Tibial nerve (tissue), 4 donors: ENCODE measurements at regions not wholly inside any gene's neighbourhood (a gene's known extent, or its start where the extent isn't known, plus 50 kb on each side); places are given as distances from the start of the nearest gene placed in this dataset.
A peak's percentile ranks its signal among the peaks of the same experiment; 100 is the strongest.

Experiments used
- DNase-seq, 2 donors: peaks; one replicate each; pipeline ENCODE4 v3.0.0-alpha.2; 2019; ENCODE audit warnings: low spot score in 2 of 2
- H3K27ac ChIP-seq, 4 donors: fragments of 200-600 bp; sonication (generic) in 3 of 4; one replicate each; pipeline ENCODE4 v1.5.1; 2017 to 2019; ENCODE audit warnings: mild to moderate bottlenecking in 1 of 4
- H3K27me3 ChIP-seq, 2 donors: fragments of 200-600 bp; sonication (generic) in 1 of 2; one replicate each; pipeline versions ENCODE4 v1.5.1 to v1.6.0; 2017 to 2019
- H3K36me3 ChIP-seq, 3 donors: fragments of 200-600 bp; sonication (generic); one replicate each; pipeline ENCODE4 v1.5.1; 2018 to 2019
- H3K4me1 ChIP-seq, 4 donors: fragments of 200-600 bp; sonication (generic) in 3 of 4; one replicate each; pipeline ENCODE4 v1.5.1; 2017 to 2019
- H3K4me3 ChIP-seq, 4 donors: fragments of 200-600 bp; sonication (generic) in 3 of 4; one replicate each; pipeline ENCODE4 v1.5.1; 2017 to 2019; ENCODE audit warnings: mild to moderate bottlenecking in 1 of 4, moderate library complexity in 1 of 4
- H3K9me3 ChIP-seq, 4 donors: fragments of 200-600 bp; sonication (generic) in 3 of 4; one replicate each; pipeline ENCODE4 v1.5.1; 2017 to 2019
- CTCF ChIP-seq, 5 experiments: fragments of 200-600 bp in 3 of 5; fragments of 450-650 bp in 2 of 5; sonication (generic) in 3 of 5; IDR thresholded peaks; one replicate each; pipeline ENCODE4 v1.5.1; 2016 to 2019; ENCODE audit warnings: antibody characterized with exemption in 5 of 5, mild to moderate bottlenecking in 3 of 5, moderate library complexity in 2 of 5
- EP300 ChIP-seq, 2 donors: sonication (generic); formaldehyde crosslinking; IDR thresholded peaks; one replicate each; pipeline ENCODE4 v1.6.1; 2017; ENCODE audit warnings: antibody characterized with exemption in 2 of 2, mild to moderate bottlenecking in 1 of 2
- POLR2A ChIP-seq, 2 donors: fragments of 450-650 bp; IDR thresholded peaks; one replicate each; pipeline ENCODE4 v1.6.1; 2017; ENCODE audit warnings: antibody characterized with exemption in 2 of 2, mild to moderate bottlenecking in 2 of 2, moderate library complexity in 2 of 2
- WGBS, 2 donors: methylation state at CpG; one replicate each; pipeline ENCODE4 v1.1.5; 2018; 5-methylcytosine and 5-hydroxymethylcytosine counted together

- 24 to 43% methylated on average over 4 of the region's 4 CpGs for WGBS, 2 donors
- no peak for DNase-seq
- Histone ChIP-seq H3K27ac (peak overlapping the region in 3 of 4 donors; percentile 14 to 79 (median 56)), H3K27me3 (no peaks in the 10 kb centered on the region), H3K4me3 (no peak overlapping the region), H3K4me1 (peaks cover 0 to 28% (median 8%) of the 10 kb centered on the region in 4 donors), H3K9me3 (peaks cover 0 to 8% (median 0%) of the 10 kb centered on the region in 4 donors), H3K36me3 (no peaks in the 10 kb centered on the region)
- TF ChIP-seq CTCF (IDR thresholded peaks at IDR 0.05): no peak
- no peak for TF ChIP-seq POLR2A (IDR thresholded peaks at IDR 0.05)
- no peak for TF ChIP-seq EP300 (IDR thresholded peaks at IDR 0.05)
Observed at GRCh38 chr15:39511916-39512260, 69.0 kb upstream of the THBS1 start.

- Histone ChIP-seq H3K4me1 (peaks cover 0 to 28% (median 8%) of the 10 kb centered on the region in 4 donors), H3K27ac (no peak overlapping the region), H3K9me3 (peaks cover 0 to 8% (median 0%) of the 10 kb centered on the region in 4 donors), H3K4me3 (no peak overlapping the region), H3K36me3 (no peaks in the 10 kb centered on the region), H3K27me3 (no peaks in the 10 kb centered on the region)
- no peak for DNase-seq
- TF ChIP-seq EP300 (IDR thresholded peaks at IDR 0.05) (no peak), POLR2A (IDR thresholded peaks at IDR 0.05) (no peak), CTCF (IDR thresholded peaks at IDR 0.05) (no peak)
Observed at GRCh38 chr15:39512643-39513042, 68.2 kb upstream of the THBS1 start.

- H3K9me3 ChIP-seq: peaks cover 0 to 8% (median 0%) of the 10 kb centered on the region in 4 donors
- H3K27ac ChIP-seq: no peak overlapping the region
- no peak for DNase-seq
- 61 to 62% methylated on average over 3 of the region's 3 CpGs for WGBS, 2 donors
- no peaks in the 10 kb centered on the region for H3K27me3 ChIP-seq
- no peak overlapping the region for H3K4me3 ChIP-seq
- peaks cover 0 to 28% (median 8%) of the 10 kb centered on the region in 4 donors for H3K4me1 ChIP-seq
- no peaks in the 10 kb centered on the region for H3K36me3 ChIP-seq
- TF ChIP-seq POLR2A (IDR thresholded peaks at IDR 0.05) (no peak), CTCF (IDR thresholded peaks at IDR 0.05) (no peak), EP300 (IDR thresholded peaks at IDR 0.05) (no peak)
Observed at GRCh38 chr15:39513936-39514335, 66.9 kb upstream of the THBS1 start.

GRCh38 chr15:39514933-39515332 lies 65.9 kb upstream of the THBS1 start:
- 98 to 100% methylated on average over 2 of the region's 2 CpGs for WGBS, 2 donors
- no peak for DNase-seq
- TF ChIP-seq CTCF (IDR thresholded peaks at IDR 0.05) (no peak), EP300 (IDR thresholded peaks at IDR 0.05) (no peak), POLR2A (IDR thresholded peaks at IDR 0.05) (no peak)
- H3K4me3 ChIP-seq: no peak overlapping the region
- H3K9me3 ChIP-seq: peaks cover 0 to 8% (median 0%) of the 10 kb centered on the region in 4 donors
- H3K36me3 ChIP-seq: no peaks in the 10 kb centered on the region
- H3K4me1 ChIP-seq: peaks cover 0 to 23% (median 8%) of the 10 kb centered on the region in 4 donors
- no peak overlapping the region for H3K27ac ChIP-seq
- no peaks in the 10 kb centered on the region for H3K27me3 ChIP-seq

GRCh38 chr15:39515765-39516164 lies 65.1 kb upstream of the THBS1 start:
- Histone ChIP-seq H3K36me3 (no peaks in the 10 kb centered on the region), H3K4me1 (peaks cover 0 to 19% (median 8%) of the 10 kb centered on the region in 4 donors), H3K27me3 (no peaks in the 10 kb centered on the region), H3K27ac (no peak overlapping the region), H3K9me3 (peaks cover 0 to 8% (median 0%) of the 10 kb centered on the region in 4 donors), H3K4me3 (no peak overlapping the region)
- DNase-seq: no peak
- WGBS, 2 donors: 81 to 88% methylated on average over 3 of the region's 3 CpGs
- TF ChIP-seq POLR2A (IDR thresholded peaks at IDR 0.05) (no peak), CTCF (IDR thresholded peaks at IDR 0.05) (no peak), EP300 (IDR thresholded peaks at IDR 0.05) (no peak)
